Hematopoietic multipotent progenitor cell treated with erythropoietin and hydrocortisone succinate and interleukin-3 and kit ligand, for 4 days (in vitro differentiated cells): ENCODE measurements at regions not wholly inside any gene's neighbourhood (a gene's known extent, or its start where the extent isn't known, plus 50 kb on each side); places are given as distances from the start of the nearest gene placed in this dataset.
"Not testable (repeated sequence)": the region's sequence is repeated elsewhere in the genome, so short reads cannot be mapped to it uniquely, and the experiment has no call there.

Source experiments
- DNase-seq: peaks from one replicate; pipeline ENCODE4 v3.0.0-alpha.2; 2015

GRCh38 chr11:98277251-98277912 is 743.4 kb upstream of the CNTN5 start:
- DNase-seq, result no peak

- peak; percentile 63 for DNase-seq
Measured at GRCh38 chr11:98289617-98290263, 731.0 kb upstream of the CNTN5 start.

GRCh38 chr11:98296091-98296880 is 724.5 kb upstream of the CNTN5 start:
- no peak for DNase-seq

GRCh38 chr11:98300719-98301118 is 720.0 kb upstream of the CNTN5 start:
- no peak for DNase-seq

GRCh38 chr11:98307827-98308491 is 712.8 kb upstream of the CNTN5 start:
- no peak for DNase-seq

- DNase-seq, result not testable (repeated sequence)
Measured at GRCh38 chr11:98330306-98330705, 690.4 kb upstream of the CNTN5 start.

GRCh38 chr11:98358551-98358950 is 662.2 kb upstream of the CNTN5 start:
- DNase-seq, result no peak

- DNase-seq, result no peak
Measured at GRCh38 chr11:98365190-98365589, 655.6 kb upstream of the CNTN5 start.

GRCh38 chr11:98365941-98366340 is 654.8 kb upstream of the CNTN5 start:
- no peak for DNase-seq

- no peak for DNase-seq
Measured at GRCh38 chr11:98390391-98390790, 630.4 kb upstream of the CNTN5 start.

- not testable (repeated sequence) for DNase-seq
Measured at GRCh38 chr11:98394500-98394899, 626.2 kb upstream of the CNTN5 start.

GRCh38 chr11:98398508-98398907 is 622.2 kb upstream of the CNTN5 start:
- no peak for DNase-seq

GRCh38 chr11:98409069-98409468 is 611.7 kb upstream of the CNTN5 start:
- DNase-seq, result no peak

- DNase-seq, result no peak
Measured at GRCh38 chr11:98411777-98412176, 609.0 kb upstream of the CNTN5 start.

- DNase-seq, result no peak
Measured at GRCh38 chr11:98417256-98417755, 603.4 kb upstream of the CNTN5 start.

GRCh38 chr11:98423933-98424332 is 596.8 kb upstream of the CNTN5 start:
- no peak for DNase-seq

GRCh38 chr11:98424773-98425172 is 596.0 kb upstream of the CNTN5 start:
- not testable (repeated sequence) for DNase-seq

GRCh38 chr11:98431463-98432359 is 589.0 kb upstream of the CNTN5 start:
- no peak for DNase-seq

GRCh38 chr11:98434296-98434695 is 586.5 kb upstream of the CNTN5 start:
- DNase-seq, result no peak

GRCh38 chr11:98453378-98453777 is 567.4 kb upstream of the CNTN5 start:
- DNase-seq, result no peak

- peak; percentile 18 for DNase-seq
Measured at GRCh38 chr11:98455500-98456307, 565.0 kb upstream of the CNTN5 start.
